T-cell (primary cell): ENCODE measurements at regions not wholly inside any gene's neighbourhood (a gene's known extent, or its start where the extent isn't known, plus 50 kb on each side); places are given as distances from the start of the nearest gene placed in this dataset.

Experiments used
- ATAC-seq, 4 experiments: fragments of 200-7000 bp in 3 of 4; fragments of 150-1000 bp in 1 of 4; cut with Tn5 transposase; replicated peaks in 1 of 4; 1 replicate in 3 of 4; 2 replicates in 1 of 4; pipeline ENCODE4 v1.10.0; 2021; ENCODE audit warnings: moderate library complexity in 3 of 4, mild to moderate bottlenecking in 2 of 4, moderate number of reproducible peaks in 1 of 4
- CTCF ChIA-PET, 2 donors: fragments of 300-600 bp; sonication (Branson Sonifier 250); formaldehyde crosslinking; loops; one replicate each; lab custom pipeline; 2022; ENCODE audit warnings: antibody characterized with exemption in 2 of 2; lab: Charles Lee
- POLR2A ChIA-PET, 2 donors: fragments of 300-600 bp; sonication (Branson Sonifier 250); formaldehyde crosslinking; loops; one replicate each; lab custom pipeline; 2022; ENCODE audit warnings: antibody characterized with exemption in 2 of 2; lab: Charles Lee
- DNase-seq, 35 experiments: peaks; one replicate each; pipeline versions ENCODE4 v3.0.0 to v3.0.0-alpha.2; 2013 to 2023
- H3K27ac ChIP-seq: one replicate; pipeline ENCODE4 v1.5.1; 2013; ENCODE audit warnings: low read length
- H3K27me3 ChIP-seq, 2 experiments: replicated peaks in 1 of 2; 1 replicate in 1 of 2; 2 replicates in 1 of 2; pipeline versions ENCODE4 v1.6.1 to v1.7.0; 2013; ENCODE audit warnings: low read length in 1 of 2, mixed read lengths in 1 of 2; ENCODE audit not compliant: control insufficient read depth in 2 of 2, insufficient read depth in 2 of 2; ENCODE audit errors: extremely low read depth in 1 of 2
- H3K36me3 ChIP-seq, 2 donors: 1 replicate in 1 of 2; 2 replicates in 1 of 2; pipeline versions ENCODE4 v1.6.1 to v1.7.0; 2013; ENCODE audit warnings: low read length in 1 of 2; ENCODE audit not compliant: control insufficient read depth in 2 of 2, insufficient read depth in 1 of 2; ENCODE audit errors: extremely low read depth in 1 of 2
- H3K4me1 ChIP-seq, 2 experiments: 1 replicate in 1 of 2; 2 replicates in 1 of 2; pipeline versions ENCODE4 v1.6.1 to v1.7.0; 2013; ENCODE audit warnings: low read length in 2 of 2, mixed read lengths in 1 of 2; ENCODE audit not compliant: insufficient read depth in 2 of 2, control insufficient read depth in 1 of 2; ENCODE audit errors: extremely low read depth in 1 of 2
- H3K4me3 ChIP-seq, 2 donors: 1 replicate in 1 of 2; 2 replicates in 1 of 2; pipeline versions ENCODE4 v1.5.1 to v1.7.0; 2013; ENCODE audit warnings: mild to moderate bottlenecking in 2 of 2, low read length in 1 of 2, moderate library complexity in 1 of 2; ENCODE audit not compliant: control insufficient read depth in 1 of 2; ENCODE audit errors: extremely low read depth in 1 of 2
- H3K9me3 ChIP-seq: 2 replicates; pipeline ENCODE4 v1.7.0; 2013
- H3K27ac Mint-ChIP-seq, 2 donors: one replicate each; pipeline ENCODE4 v1.8.0; 2020 to 2021; ENCODE audit warnings: mild to moderate bottlenecking in 2 of 2, mixed read lengths in 2 of 2
- H3K27me3 Mint-ChIP-seq, 2 donors: one replicate each; pipeline ENCODE4 v1.8.0; 2021 to 2022; ENCODE audit warnings: mixed read lengths in 2 of 2
- H3K36me3 Mint-ChIP-seq: one replicate; pipeline ENCODE4 v1.8.0; 2021; ENCODE audit warnings: mixed read lengths
- H3K4me1 Mint-ChIP-seq, 3 donors: one replicate each; pipeline ENCODE4 v1.8.0; 2020 to 2022; ENCODE audit warnings: mixed read lengths in 3 of 3, mild to moderate bottlenecking in 1 of 3
- H3K4me3 Mint-ChIP-seq, 3 donors: one replicate each; pipeline ENCODE4 v1.8.0; 2020 to 2022; ENCODE audit warnings: mild to moderate bottlenecking in 3 of 3, mixed read lengths in 3 of 3, moderate library complexity in 3 of 3
- H3K9me3 Mint-ChIP-seq, 3 donors: one replicate each; pipeline ENCODE4 v1.8.0; 2020 to 2022; ENCODE audit warnings: mixed read lengths in 3 of 3
- WGBS: methylation state at CpG from one replicate; pipeline ENCODE4 v1.1.5; 2013; ENCODE audit warnings: missing lambda C conversion rate; ENCODE audit not compliant: insufficient coverage; 5-methylcytosine and 5-hydroxymethylcytosine counted together

- Histone ChIP-seq H3K4me3 (no peak overlapping the region), H3K9me3 (no peaks in the 10 kb centered on the region), H3K36me3 (no peaks in the 10 kb centered on the region), H3K4me1 (no peaks in the 10 kb centered on the region), H3K27me3 (no peaks in the 10 kb centered on the region), H3K27ac (no peak overlapping the region)
- ChIA-PET CTCF (no interaction called here), POLR2A (no interaction called here)
- H3K27ac Mint-ChIP-seq = no peak overlapping the region
- no peak overlapping the region for H3K4me3 Mint-ChIP-seq
- H3K9me3 Mint-ChIP-seq = no peaks in the 10 kb centered on the region
- DNase-seq (no peak), ATAC-seq (no peak)
- H3K36me3 Mint-ChIP-seq = peaks cover 3% of the 10 kb centered on the region
- 72% methylated on average over 4 of the region's 9 CpGs for WGBS
- H3K27me3 Mint-ChIP-seq = no peaks in the 10 kb centered on the region
- H3K4me1 Mint-ChIP-seq = peaks cover 0 to 4% (median 3%) of the 10 kb centered on the region in 3 donors
These were observed 561.9 kb upstream of the ID2 start for GRCh38 chr2:8119782-8120505.

DNA sequence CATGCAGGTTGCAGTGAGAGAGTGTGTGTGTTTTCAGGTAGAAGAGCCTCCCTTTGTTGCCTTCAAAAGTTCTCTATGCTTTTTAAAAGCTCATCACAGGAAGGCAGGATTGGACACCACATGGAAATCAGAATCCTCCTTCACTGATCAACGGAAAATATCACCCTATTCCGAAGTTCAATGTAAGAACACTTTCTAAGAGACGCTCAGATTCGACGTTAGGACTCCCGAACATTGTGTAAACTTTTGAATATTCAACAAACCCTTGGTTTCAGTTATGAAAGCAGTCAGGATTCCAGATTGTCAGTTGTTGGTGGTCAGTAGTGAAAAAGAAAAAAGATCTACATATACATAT is 561.4 kb upstream of the ID2 start:
- DNase-seq = no peak
- Histone ChIP-seq H3K27me3 (no peaks in the 10 kb centered on the region), H3K27ac (no peak overlapping the region), H3K4me1 (no peaks in the 10 kb centered on the region), H3K9me3 (no peaks in the 10 kb centered on the region), H3K36me3 (no peaks in the 10 kb centered on the region), H3K4me3 (no peak overlapping the region)
- Mint-ChIP-seq H3K4me3 (no peak overlapping the region), H3K9me3 (no peaks in the 10 kb centered on the region), H3K27ac (no peak overlapping the region), H3K4me1 (peaks cover 0 to 4% (median 3%) of the 10 kb centered on the region in 3 donors), H3K36me3 (peaks cover 3% of the 10 kb centered on the region), H3K27me3 (no peaks in the 10 kb centered on the region)
- whole genome bisulfite sequencing = 100% methylated on average over 1 of the region's 6 CpGs
- ChIA-PET CTCF (no interaction called here), POLR2A (no interaction called here)
- no peak for ATAC-seq

GRCh38 chr2:8121022-8121825 is 560.6 kb upstream of the ID2 start:
- no peaks in the 10 kb centered on the region for H3K27me3 Mint-ChIP-seq
- peaks cover 0 to 4% (median 3%) of the 10 kb centered on the region in 3 donors for H3K4me1 Mint-ChIP-seq
- no peak overlapping the region for H3K4me3 ChIP-seq
- CTCF ChIA-PET = no interaction called here
- ATAC-seq = no peak
- H3K27me3 ChIP-seq = no peaks in the 10 kb centered on the region
- no peak overlapping the region for H3K4me3 Mint-ChIP-seq
- DNase-seq = no peak
- no peaks in the 10 kb centered on the region for H3K4me1 ChIP-seq
- H3K27ac ChIP-seq = no peak overlapping the region
- WGBS = no CpG with 5 or more reads among the region's 10 CpGs
- H3K9me3 Mint-ChIP-seq = no peaks in the 10 kb centered on the region
- H3K36me3 ChIP-seq = no peaks in the 10 kb centered on the region
- peaks cover 3% of the 10 kb centered on the region for H3K36me3 Mint-ChIP-seq
- no peaks in the 10 kb centered on the region for H3K9me3 ChIP-seq
- no peak overlapping the region for H3K27ac Mint-ChIP-seq
- POLR2A ChIA-PET = interaction anchor here in 1 of 2 donors (0.7 kb wide), 1 partner anchor 9 kb away, joined by 9 read pairs; no protein-coding TSS in a partner anchor

GRCh38 chr2:8121826-8122513 is 559.9 kb upstream of the ID2 start:
- H3K4me3 Mint-ChIP-seq = no peak overlapping the region
- POLR2A ChIA-PET = interaction anchor here in 1 of 2 donors (0.7 kb wide), 1 partner anchor 9 kb away, joined by 9 read pairs; no protein-coding TSS in a partner anchor
- H3K27me3 Mint-ChIP-seq = no peaks in the 10 kb centered on the region

GRCh38 chr2:8122520-8122919 is 559.3 kb upstream of the ID2 start:
- no peaks in the 10 kb centered on the region for H3K27me3 ChIP-seq
- POLR2A ChIA-PET = no interaction called here
- no peak overlapping the region for H3K27ac ChIP-seq
- CTCF ChIA-PET = no interaction called here
- WGBS = 96% methylated on average over 4 of the region's 7 CpGs
- no peaks in the 10 kb centered on the region for H3K4me1 ChIP-seq
- Mint-ChIP-seq H3K4me1 (peaks cover 0 to 4% (median 3%) of the 10 kb centered on the region in 3 donors), H3K9me3 (no peaks in the 10 kb centered on the region), H3K27me3 (no peaks in the 10 kb centered on the region), H3K36me3 (peaks cover 3% of the 10 kb centered on the region), H3K4me3 (no peak overlapping the region), H3K27ac (no peak overlapping the region)
- no peak for DNase-seq
- no peak for ATAC-seq
- no peak overlapping the region for H3K4me3 ChIP-seq
- H3K9me3 ChIP-seq = no peaks in the 10 kb centered on the region
- H3K36me3 ChIP-seq = no peaks in the 10 kb centered on the region

More at GRCh38 chr2:8121826-8122513, 559.9 kb upstream of the ID2 start:
- CTCF ChIA-PET = no interaction called here
- Histone ChIP-seq H3K27me3 (no peaks in the 10 kb centered on the region), H3K27ac (no peak overlapping the region), H3K4me3 (no peak overlapping the region), H3K4me1 (no peaks in the 10 kb centered on the region), H3K9me3 (no peaks in the 10 kb centered on the region), H3K36me3 (no peaks in the 10 kb centered on the region)
- no peak for DNase-seq
- H3K36me3 Mint-ChIP-seq = peaks cover 3% of the 10 kb centered on the region
- 97% methylated on average over 3 of the region's 5 CpGs for WGBS
- no peak overlapping the region for H3K27ac Mint-ChIP-seq
- H3K9me3 Mint-ChIP-seq = no peaks in the 10 kb centered on the region
- H3K4me1 Mint-ChIP-seq = peaks cover 0 to 4% (median 3%) of the 10 kb centered on the region in 3 donors
- ATAC-seq = no peak

DNA sequence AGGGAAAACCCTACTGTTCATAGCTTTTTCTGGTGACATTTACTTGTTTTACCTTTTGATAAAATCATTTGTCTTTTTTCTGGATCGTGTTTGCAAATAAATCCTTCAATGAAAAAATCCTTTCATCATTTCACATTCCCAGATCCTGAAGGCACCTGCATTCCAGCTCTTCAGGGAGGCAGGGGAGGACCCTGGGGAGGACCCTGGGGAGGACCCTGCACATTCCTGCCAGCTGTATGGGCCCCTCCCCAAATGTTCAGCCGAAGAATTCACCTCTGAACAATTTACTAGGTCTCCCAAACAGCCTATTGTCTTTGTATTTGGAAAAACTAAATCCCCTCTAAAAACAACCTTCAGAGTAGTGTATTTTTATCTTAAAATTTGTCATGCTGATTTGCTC is 558.4 kb upstream of the ID2 start:
- no peaks in the 10 kb centered on the region for H3K36me3 ChIP-seq
- ATAC-seq (no peak), DNase-seq (no peak)
- Mint-ChIP-seq H3K4me1 (peaks cover 0 to 4% (median 3%) of the 10 kb centered on the region in 3 donors), H3K27ac (no peak overlapping the region), H3K4me3 (no peak overlapping the region), H3K36me3 (peaks cover 3% of the 10 kb centered on the region), H3K27me3 (no peaks in the 10 kb centered on the region), H3K9me3 (peaks cover 0 to 2% (median 0%) of the 10 kb centered on the region in 3 donors)
- ChIA-PET POLR2A (no interaction called here), CTCF (no interaction called here)
- H3K27me3 ChIP-seq = no peaks in the 10 kb centered on the region
- no peaks in the 10 kb centered on the region for H3K4me1 ChIP-seq
- WGBS = no CpG with 5 or more reads among the region's 2 CpGs
- H3K4me3 ChIP-seq = no peak overlapping the region
- H3K27ac ChIP-seq = no peak overlapping the region
- H3K9me3 ChIP-seq = no peaks in the 10 kb centered on the region
